GM23338 (cell line): ENCODE measurements at regions not wholly inside any gene's neighbourhood (a gene's known extent, or its start where the extent isn't known, plus 50 kb on each side); places are given as distances from the start of the nearest gene placed in this dataset.

Source experiments
- ATAC-seq: fragments of 200-7000 bp; cut with Tn5 transposase; 3 replicates; pipeline ENCODE4 v1.9.1; 2020
- DNase-seq: peaks from one replicate; pipeline ENCODE4 v3.0.0-alpha.2; 2015; ENCODE audit warnings: low spot score
- H2AFZ ChIP-seq: fragments of 200-600 bp; sonication (generic); 2 replicates; pipeline ENCODE4 v1.8.0; 2016; ENCODE audit warnings: antibody characterized with exemption, mild to moderate bottlenecking, moderate library complexity
- H3F3A ChIP-seq: fragments of 200-600 bp; sonication (generic); replicated peaks from 2 replicates; pipeline ENCODE4 v1.8.0; 2017; ENCODE audit warnings: antibody characterized with exemption, mixed run types, low read depth
- H3K27ac ChIP-seq: fragments of 200-600 bp; sonication (generic); 2 replicates; pipeline ENCODE4 v1.6.1; 2016; ENCODE audit warnings: low read depth
- H3K27me3 ChIP-seq: fragments of 200-600 bp; sonication (generic); 2 replicates; pipeline ENCODE4 v1.8.0; 2016; ENCODE audit warnings: mild to moderate bottlenecking, mixed run types, moderate library complexity; ENCODE audit not compliant: insufficient read depth
- H3K36me3 ChIP-seq: fragments of 200-600 bp; sonication (generic); 2 replicates; pipeline ENCODE4 v1.8.0; 2016; ENCODE audit warnings: mild to moderate bottlenecking; ENCODE audit not compliant: insufficient read depth
- H3K4me1 ChIP-seq: fragments of 200-600 bp; sonication (generic); 2 replicates; pipeline ENCODE4 v1.8.0; 2016; ENCODE audit warnings: mild to moderate bottlenecking, moderate library complexity; ENCODE audit not compliant: insufficient read depth
- H3K4me2 ChIP-seq: fragments of 200-600 bp; sonication (generic); 2 replicates; pipeline ENCODE4 v1.7.1; 2017; ENCODE audit warnings: mixed run types
- H3K4me3 ChIP-seq: fragments of 200-600 bp; sonication (generic); 2 replicates; pipeline ENCODE4 v1.6.1; 2016; ENCODE audit warnings: mixed run types
- H3K79me2 ChIP-seq: fragments of 200-600 bp; sonication (generic); replicated peaks from 2 replicates; pipeline ENCODE4 v1.8.0; 2017; ENCODE audit warnings: mild to moderate bottlenecking; ENCODE audit not compliant: insufficient read depth
- H3K9me2 ChIP-seq: fragments of 200-600 bp; sonication (generic); 2 replicates; pipeline ENCODE4 v1.8.0; 2017; ENCODE audit not compliant: insufficient read depth
- H4K20me1 ChIP-seq: fragments of 200-600 bp; sonication (generic); replicated peaks from 2 replicates; pipeline ENCODE4 v1.8.0; 2017; ENCODE audit warnings: mild to moderate bottlenecking; ENCODE audit not compliant: insufficient read depth
- H3K27ac Mint-ChIP-seq: 2 replicates; pipeline ENCODE4 v1.8.0; 2020; ENCODE audit warnings: inconsistent platforms, mild to moderate bottlenecking, moderate library complexity, mixed read lengths
- H3K27me3 Mint-ChIP-seq: 3 replicates; pipeline ENCODE4 v1.8.0; 2022; ENCODE audit warnings: low read depth, mild to moderate bottlenecking, moderate library complexity, mixed read lengths, inconsistent platforms; ENCODE audit not compliant: insufficient read depth, poor library complexity
- H3K36me3 Mint-ChIP-seq: 3 replicates; pipeline ENCODE4 v1.8.0; 2021; ENCODE audit warnings: low read depth, mild to moderate bottlenecking, inconsistent platforms, moderate library complexity, mixed read lengths
- H3K4me1 Mint-ChIP-seq: 3 replicates; pipeline ENCODE4 v1.8.0; 2020; ENCODE audit warnings: mild to moderate bottlenecking, inconsistent platforms, mixed read lengths
- H3K4me3 Mint-ChIP-seq: 3 replicates; pipeline ENCODE4 v1.8.0; 2021; ENCODE audit warnings: moderate library complexity, mild to moderate bottlenecking, inconsistent platforms, mixed read lengths
- H3K9me3 Mint-ChIP-seq: 3 replicates; pipeline ENCODE4 v1.8.0; 2020; ENCODE audit warnings: moderate library complexity, mild to moderate bottlenecking, inconsistent platforms, mixed read lengths
- CREB1 ChIP-seq: fragments of 250-450 bp; sonication (Bioruptor Pico); IDR thresholded peaks from 2 replicates; pipeline ENCODE4 v1.5.0; 2020; ENCODE audit warnings: low read depth, mild to moderate bottlenecking, moderate library complexity
- EZH2 ChIP-seq: fragments of 200-600 bp; sonication (generic); IDR thresholded peaks from one replicate; pipeline ENCODE4 v1.8.0; 2017; ENCODE audit warnings: antibody characterized with exemption, mild to moderate bottlenecking, low read depth; ENCODE audit not compliant: unreplicated experiment
- EZH2phosphoT487 ChIP-seq: fragments of 200-600 bp; sonication (generic); IDR thresholded peaks from one replicate; pipeline ENCODE4 v1.8.1; 2018; ENCODE audit warnings: antibody characterized with exemption; ENCODE audit not compliant: unreplicated experiment
- JUNB ChIP-seq: IDR thresholded peaks from one replicate; pipeline ENCODE4 v1.6.1; 2016; ENCODE audit warnings: antibody characterized with exemption; ENCODE audit not compliant: unreplicated experiment
- NANOG ChIP-seq: IDR thresholded peaks from 2 replicates; pipeline ENCODE4 v1.6.1; 2016; ENCODE audit warnings: antibody characterized with exemption, borderline replicate concordance
- POLR2AphosphoS5 ChIP-seq: IDR thresholded peaks from 2 replicates; pipeline ENCODE4 v1.6.1; 2016; ENCODE audit warnings: antibody characterized with exemption, low read depth
- REST ChIP-seq: IDR thresholded peaks from one replicate; pipeline ENCODE4 v1.6.1; 2018; ENCODE audit warnings: antibody characterized with exemption; ENCODE audit not compliant: unreplicated experiment
- STAT1 ChIP-seq: IDR thresholded peaks from one replicate; pipeline ENCODE4 v1.6.1; 2016; ENCODE audit warnings: antibody characterized with exemption; ENCODE audit not compliant: unreplicated experiment
- ZNF114 ChIP-seq: fragments of 250-450 bp; sonication (Bioruptor Pico); IDR thresholded peaks from 2 replicates; pipeline ENCODE4 v1.5.0; 2020; ENCODE audit warnings: mild to moderate bottlenecking, moderate library complexity
- ZNF331 ChIP-seq: fragments of 250-450 bp; sonication (Bioruptor Pico); IDR thresholded peaks from 2 replicates; pipeline ENCODE4 v1.5.0; 2020; ENCODE audit warnings: low read depth, mild to moderate bottlenecking, moderate library complexity
- ZNF462 ChIP-seq: fragments of 250-450 bp; sonication (Bioruptor Pico); IDR thresholded peaks from 2 replicates; pipeline ENCODE4 v1.5.0; 2020; ENCODE audit warnings: mild to moderate bottlenecking, moderate library complexity
- TF ChIP-seq, protein P1 (sequence below): IDR thresholded peaks from 2 replicates; pipeline ENCODE4 v1.6.1; 2016; ENCODE audit warnings: antibody characterized with exemption
- TF ChIP-seq, protein P2 (sequence below), 2 experiments: fragments of 200-600 bp in 1 of 2; sonication (generic) in 1 of 2; conservative IDR thresholded peaks; 2 replicates each; pipeline versions ENCODE4 v1.5.1 to v1.6.1; 2016 to 2017; ENCODE audit warnings: antibody characterized with exemption in 2 of 2, low read depth in 2 of 2, mild to moderate bottlenecking in 2 of 2, moderate library complexity in 1 of 2

GRCh38 chr4:78706302-78706701 is 69.8 kb upstream of the BMP2K start:
- Histone ChIP-seq H3K9me2 (no peaks in the 10 kb centered on the region; the same call in 1 of the 2 replicates), H3K27ac (no peak overlapping the region), H3K4me3 (no peak overlapping the region), H3K4me2 (peak overlapping the region; percentile 61; the same call in 1 of the 2 replicates), H3F3A (no peaks in the 10 kb centered on the region), H3K79me2 (no peaks in the 10 kb centered on the region), H3K4me1 (peaks cover 36% of the 10 kb centered on the region), H3K36me3 (0 out of 2 replicates have a peak, but pooled peaks cover 5% of the 10 kb centered on the region), H2AFZ (no peak overlapping the region), H4K20me1 (no peaks in the 10 kb centered on the region), H3K27me3 (no peaks in the 10 kb centered on the region)
- Mint-ChIP-seq H3K4me1 (peaks cover 31% of the 10 kb centered on the region), H3K27ac (no peak overlapping the region), H3K4me3 (no peak overlapping the region), H3K27me3 (peaks cover 12% of the 10 kb centered on the region), H3K36me3 (no peaks in the 10 kb centered on the region; the same call in 1 of the 3 replicates), H3K9me3 (peaks cover 20% of the 10 kb centered on the region)
- DNase-seq (peak; percentile 44), ATAC-seq (peak; percentile 70)
- TF ChIP-seq ZNF331 (CRISPR knock-in tag) (no peak), ZNF114 (CRISPR knock-in tag) (no peak), EZH2 (no peak), ZNF462 (CRISPR knock-in tag) (no peak), EZH2phosphoT487 (no peak), JUNB (no peak), REST (no peak), STAT1 (no peak), NANOG (no peak; the same call in 1 of the 2 replicates), CREB1 (CRISPR knock-in tag) (no peak), POLR2AphosphoS5 (no peak)
- TF ChIP-seq, protein P1, sequence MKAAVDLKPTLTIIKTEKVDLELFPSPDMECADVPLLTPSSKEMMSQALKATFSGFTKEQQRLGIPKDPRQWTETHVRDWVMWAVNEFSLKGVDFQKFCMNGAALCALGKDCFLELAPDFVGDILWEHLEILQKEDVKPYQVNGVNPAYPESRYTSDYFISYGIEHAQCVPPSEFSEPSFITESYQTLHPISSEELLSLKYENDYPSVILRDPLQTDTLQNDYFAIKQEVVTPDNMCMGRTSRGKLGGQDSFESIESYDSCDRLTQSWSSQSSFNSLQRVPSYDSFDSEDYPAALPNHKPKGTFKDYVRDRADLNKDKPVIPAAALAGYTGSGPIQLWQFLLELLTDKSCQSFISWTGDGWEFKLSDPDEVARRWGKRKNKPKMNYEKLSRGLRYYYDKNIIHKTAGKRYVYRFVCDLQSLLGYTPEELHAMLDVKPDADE = no peak
- TF ChIP-seq, protein P2, sequence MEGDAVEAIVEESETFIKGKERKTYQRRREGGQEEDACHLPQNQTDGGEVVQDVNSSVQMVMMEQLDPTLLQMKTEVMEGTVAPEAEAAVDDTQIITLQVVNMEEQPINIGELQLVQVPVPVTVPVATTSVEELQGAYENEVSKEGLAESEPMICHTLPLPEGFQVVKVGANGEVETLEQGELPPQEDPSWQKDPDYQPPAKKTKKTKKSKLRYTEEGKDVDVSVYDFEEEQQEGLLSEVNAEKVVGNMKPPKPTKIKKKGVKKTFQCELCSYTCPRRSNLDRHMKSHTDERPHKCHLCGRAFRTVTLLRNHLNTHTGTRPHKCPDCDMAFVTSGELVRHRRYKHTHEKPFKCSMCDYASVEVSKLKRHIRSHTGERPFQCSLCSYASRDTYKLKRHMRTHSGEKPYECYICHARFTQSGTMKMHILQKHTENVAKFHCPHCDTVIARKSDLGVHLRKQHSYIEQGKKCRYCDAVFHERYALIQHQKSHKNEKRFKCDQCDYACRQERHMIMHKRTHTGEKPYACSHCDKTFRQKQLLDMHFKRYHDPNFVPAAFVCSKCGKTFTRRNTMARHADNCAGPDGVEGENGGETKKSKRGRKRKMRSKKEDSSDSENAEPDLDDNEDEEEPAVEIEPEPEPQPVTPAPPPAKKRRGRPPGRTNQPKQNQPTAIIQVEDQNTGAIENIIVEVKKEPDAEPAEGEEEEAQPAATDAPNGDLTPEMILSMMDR (conservative IDR thresholded peaks at IDR 0.05; ENCODE audit: low read depth in 2 of 2) = no peak
